ENCODE measurements at regions not wholly inside any gene's neighbourhood (a gene's known extent, or its start where the extent isn't known, plus 50 kb on each side); places are given as distances from the start of the nearest gene placed in this dataset.

DNA sequence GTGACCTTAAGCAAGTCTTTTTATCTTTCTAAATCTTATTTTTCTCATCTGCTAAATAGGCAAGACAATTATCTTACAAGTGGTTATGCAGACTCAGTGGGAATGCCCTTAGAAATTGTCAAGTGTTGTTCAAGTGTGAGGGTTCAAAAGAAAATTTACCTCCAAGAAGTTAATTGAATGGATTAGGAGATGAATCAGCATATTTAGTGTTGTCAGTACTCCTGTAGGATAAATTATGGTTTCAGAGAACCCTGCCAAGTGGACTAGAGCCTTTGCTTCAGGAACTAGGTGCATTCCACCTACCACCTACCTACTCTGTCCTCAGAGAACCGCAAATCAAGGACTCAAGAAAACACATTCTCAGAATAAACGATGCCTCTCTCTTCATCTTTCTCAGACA lies 69.8 kb upstream of the KCTD1 start:
- no peak for DNase-seq

DNA sequence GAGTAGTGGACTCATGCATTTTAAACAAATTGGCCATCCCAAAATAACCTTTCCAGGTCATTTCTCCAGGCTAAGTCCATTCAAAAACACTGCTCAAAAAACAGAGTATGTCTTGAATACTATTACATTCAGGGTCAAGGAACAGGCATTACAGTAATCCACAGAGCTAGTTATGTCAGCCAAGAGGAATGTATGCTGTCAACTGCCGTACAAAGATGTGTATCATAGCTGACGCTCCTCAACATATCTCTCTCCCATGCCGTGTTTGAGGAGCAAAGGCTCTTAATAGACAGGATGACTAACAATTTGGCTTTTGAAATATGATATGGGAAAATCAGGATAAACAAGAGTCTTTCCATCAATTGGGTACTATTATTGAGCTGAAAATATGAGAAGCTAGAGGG lies 68.8 kb upstream of the KCTD1 start:
- no peak for DNase-seq

DNA sequence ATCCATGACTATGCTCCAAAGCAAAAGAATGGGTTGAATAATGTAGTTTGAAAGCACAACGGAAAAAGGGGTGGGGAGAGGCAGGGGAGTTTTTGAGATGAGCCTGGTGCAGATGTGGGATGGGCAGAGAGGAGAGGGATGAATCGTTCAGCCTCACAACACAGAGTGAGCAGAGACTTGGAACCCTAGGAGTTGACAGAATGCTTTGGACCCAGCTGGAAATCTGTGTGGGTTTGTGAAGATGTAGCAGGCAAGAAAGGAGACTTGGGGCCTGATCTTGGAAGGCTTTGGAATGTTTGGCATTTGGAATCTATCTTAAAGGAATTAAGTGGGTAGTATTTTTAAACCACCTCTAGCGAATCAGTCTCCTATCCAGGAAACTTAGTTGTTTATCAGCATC lies 66.0 kb upstream of the KCTD1 start:
- no peak for DNase-seq

Data from amygdala (tissue), 56 donors.